CD4-positive, alpha-beta memory T cell (primary cell): ENCODE measurements at regions not wholly inside any gene's neighbourhood (a gene's known extent, or its start where the extent isn't known, plus 50 kb on each side); places are given as distances from the start of the nearest gene placed in this dataset.

Experiments
- CTCF ChIA-PET: fragments of 350-600 bp; sonication (Branson Sonifier 250); formaldehyde crosslinking; loops from one replicate; lab custom pipeline; 2021; ENCODE audit warnings: inconsistent platforms; ENCODE audit not compliant: partially characterized antibody; lab: Charles Lee
- POLR2A ChIA-PET: fragments of 350-600 bp; sonication (Branson Sonifier 250); formaldehyde crosslinking; loops from one replicate; lab custom pipeline; 2021; ENCODE audit not compliant: partially characterized antibody; lab: Charles Lee
- DNase-seq, 5 donors: peaks; one replicate each; pipeline versions ENCODE4 v3.0.0 to v3.0.0-alpha.2; 2020 to 2022; ENCODE audit warnings: mixed read lengths in 1 of 5
- H3K27ac ChIP-seq: one replicate; pipeline ENCODE4 v1.7.0; 2013; ENCODE audit warnings: low read depth, low read length
- H3K27me3 ChIP-seq: 2 replicates; pipeline ENCODE4 v1.7.0; 2013; ENCODE audit warnings: mild to moderate bottlenecking, low read length, moderate library complexity; ENCODE audit not compliant: insufficient read depth
- H3K36me3 ChIP-seq: 2 replicates; pipeline ENCODE4 v1.7.0; 2013; ENCODE audit warnings: mild to moderate bottlenecking, low read length, moderate library complexity; ENCODE audit not compliant: insufficient read depth
- H3K4me1 ChIP-seq: 2 replicates; pipeline ENCODE4 v1.7.0; 2013; ENCODE audit warnings: mild to moderate bottlenecking, low read length, moderate library complexity; ENCODE audit not compliant: insufficient read depth
- H3K4me3 ChIP-seq, 2 donors: one replicate each; pipeline ENCODE4 v1.7.0; 2013; ENCODE audit warnings: low read length in 2 of 2, mild to moderate bottlenecking in 1 of 2
- H3K9me3 ChIP-seq, 2 donors: one replicate each; pipeline ENCODE4 v1.7.0; 2013; ENCODE audit warnings: low read length in 2 of 2, control low read depth in 1 of 2; ENCODE audit not compliant: control insufficient read depth in 1 of 2
- H3K27ac Mint-ChIP-seq, 7 donors: one replicate each; pipeline ENCODE4 v1.8.0; 2020 to 2021; ENCODE audit warnings: mixed read lengths in 7 of 7, mild to moderate bottlenecking in 6 of 7, inconsistent platforms in 3 of 7, moderate library complexity in 3 of 7
- H3K27me3 Mint-ChIP-seq, 2 donors: one replicate each; pipeline ENCODE4 v1.8.0; 2020 to 2021; ENCODE audit warnings: mixed read lengths in 2 of 2
- H3K36me3 Mint-ChIP-seq, 2 donors: one replicate each; pipeline ENCODE4 v1.8.0; 2020 to 2021; ENCODE audit warnings: mixed read lengths in 2 of 2, inconsistent platforms in 1 of 2, mild to moderate bottlenecking in 1 of 2
- H3K4me1 Mint-ChIP-seq, 4 donors: one replicate each; pipeline ENCODE4 v1.8.0; 2020 to 2021; ENCODE audit warnings: mixed read lengths in 4 of 4, mild to moderate bottlenecking in 1 of 4
- H3K4me3 Mint-ChIP-seq, 8 donors: one replicate each; pipeline ENCODE4 v1.8.0; 2020 to 2021; ENCODE audit warnings: mixed read lengths in 8 of 8, mild to moderate bottlenecking in 7 of 8, moderate library complexity in 6 of 8, inconsistent platforms in 3 of 8
- H3K9me3 Mint-ChIP-seq, 8 donors: one replicate each; pipeline ENCODE4 v1.8.0; 2020 to 2021; ENCODE audit warnings: mixed read lengths in 8 of 8, mild to moderate bottlenecking in 5 of 8, inconsistent platforms in 3 of 8, moderate library complexity in 1 of 8
- intact Hi-C: fragments of 100-400 bp; cut with micrococcal nuclease; formaldehyde crosslinking; loops from one replicate; pipeline ENCODE4 v1.15.1; 2023

DNA sequence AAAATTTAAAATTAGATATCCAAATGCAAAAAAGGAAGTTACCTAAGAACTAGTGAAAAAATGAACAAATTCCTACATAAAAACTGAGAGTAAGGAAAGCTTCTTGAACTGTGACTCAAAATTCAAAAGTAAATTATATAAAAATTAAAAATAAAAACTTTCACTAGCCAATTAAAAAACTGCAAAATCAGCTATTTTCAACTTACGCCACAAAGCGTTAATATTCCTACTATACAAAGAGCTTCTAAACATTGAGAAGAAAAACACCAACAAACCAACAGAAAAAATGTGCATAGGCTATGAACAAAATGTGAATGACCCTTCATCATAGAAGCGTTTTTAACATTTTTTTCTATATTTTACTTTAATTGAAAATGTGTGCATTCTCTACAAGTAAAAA, 445.7 kb downstream of the CDH2 start:
- Mint-ChIP-seq H3K36me3 (no peaks in the 10 kb centered on the region), H3K27ac (no peak overlapping the region), H3K4me1 (no peaks in the 10 kb centered on the region), H3K27me3 (no peaks in the 10 kb centered on the region), H3K4me3 (no peak overlapping the region), H3K9me3 (peaks cover 3 to 26% (median 14%) of the 10 kb centered on the region in 8 donors)
- no peaks in the 10 kb centered on the region for H3K27me3 ChIP-seq
- peaks cover 0 to 9% of the 10 kb centered on the region in 2 donors for H3K9me3 ChIP-seq
- POLR2A ChIA-PET = no interaction called here
- H3K27ac ChIP-seq = no peak overlapping the region
- no peaks in the 10 kb centered on the region for H3K36me3 ChIP-seq
- H3K4me3 ChIP-seq = no peak overlapping the region
- CTCF ChIA-PET = no interaction called here
- intact Hi-C loops = no loop called here
- no peaks in the 10 kb centered on the region for H3K4me1 ChIP-seq
- no peak for DNase-seq

DNA sequence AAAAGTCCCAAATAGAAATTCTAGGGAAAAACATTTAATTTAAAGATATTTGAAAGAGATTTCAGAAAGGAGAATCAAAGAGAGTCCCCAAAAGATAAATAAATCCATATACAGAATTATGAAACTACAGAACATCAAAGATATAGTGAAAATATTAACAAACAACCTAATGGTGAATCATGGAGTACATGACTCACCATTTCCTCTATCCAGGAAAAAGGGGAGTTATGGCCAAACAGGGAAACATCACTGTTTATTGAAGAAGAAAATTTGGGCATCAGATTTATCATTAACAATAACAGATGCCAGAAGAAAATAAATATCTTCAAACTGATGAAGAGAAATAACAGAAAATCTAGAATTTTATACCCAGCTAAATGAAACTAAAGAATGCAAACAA, 448.3 kb downstream of the CDH2 start:
- H3K27ac Mint-ChIP-seq = no peak overlapping the region
- no peaks in the 10 kb centered on the region for H3K27me3 ChIP-seq
- no peak for DNase-seq
- intact Hi-C loops = no loop called here
- no peak overlapping the region for H3K27ac ChIP-seq
- peaks cover 0 to 9% of the 10 kb centered on the region in 2 donors for H3K9me3 ChIP-seq
- no peak overlapping the region for H3K4me3 ChIP-seq
- no peaks in the 10 kb centered on the region for H3K36me3 ChIP-seq
- H3K36me3 Mint-ChIP-seq = no peaks in the 10 kb centered on the region
- H3K4me1 ChIP-seq = no peaks in the 10 kb centered on the region
- POLR2A ChIA-PET = no interaction called here
- H3K27me3 Mint-ChIP-seq = no peaks in the 10 kb centered on the region
- H3K4me3 Mint-ChIP-seq = no peak overlapping the region
- H3K4me1 Mint-ChIP-seq = no peaks in the 10 kb centered on the region
- CTCF ChIA-PET = no interaction called here
- peaks cover 2 to 30% (median 15%) of the 10 kb centered on the region in 8 donors for H3K9me3 Mint-ChIP-seq

DNA sequence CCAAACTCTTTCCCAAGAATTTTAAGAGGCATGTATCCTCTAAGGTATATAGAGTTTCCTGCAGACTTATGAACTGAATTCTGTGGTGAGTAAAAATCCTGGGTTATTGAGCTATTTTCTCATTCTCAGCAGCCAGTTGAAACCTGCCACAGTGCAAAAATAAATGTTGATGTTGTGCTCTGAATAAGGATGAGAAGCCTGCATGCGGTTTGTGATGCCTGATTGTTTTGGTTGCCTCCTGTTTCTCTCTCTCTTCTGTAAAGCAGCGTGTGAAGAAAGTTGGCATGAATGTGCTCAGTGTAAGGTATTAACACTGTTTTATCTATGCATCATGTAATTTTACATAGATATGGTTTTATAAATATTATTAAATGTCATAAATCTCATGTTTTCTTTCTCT, 452.6 kb downstream of the CDH2 start:
- Mint-ChIP-seq H3K36me3 (no peaks in the 10 kb centered on the region), H3K9me3 (peaks cover 0 to 35% (median 16%) of the 10 kb centered on the region in 8 donors), H3K27ac (no peak overlapping the region), H3K4me3 (no peak overlapping the region), H3K27me3 (no peaks in the 10 kb centered on the region), H3K4me1 (no peaks in the 10 kb centered on the region)
- ChIA-PET POLR2A (no interaction called here), CTCF (no interaction called here)
- no peak for DNase-seq
- Histone ChIP-seq H3K4me3 (no peak overlapping the region), H3K27me3 (no peaks in the 10 kb centered on the region), H3K9me3 (peaks cover 0 to 6% of the 10 kb centered on the region in 2 donors), H3K4me1 (no peaks in the 10 kb centered on the region), H3K36me3 (no peaks in the 10 kb centered on the region), H3K27ac (no peak overlapping the region)
- intact Hi-C loops = no loop called here

DNA sequence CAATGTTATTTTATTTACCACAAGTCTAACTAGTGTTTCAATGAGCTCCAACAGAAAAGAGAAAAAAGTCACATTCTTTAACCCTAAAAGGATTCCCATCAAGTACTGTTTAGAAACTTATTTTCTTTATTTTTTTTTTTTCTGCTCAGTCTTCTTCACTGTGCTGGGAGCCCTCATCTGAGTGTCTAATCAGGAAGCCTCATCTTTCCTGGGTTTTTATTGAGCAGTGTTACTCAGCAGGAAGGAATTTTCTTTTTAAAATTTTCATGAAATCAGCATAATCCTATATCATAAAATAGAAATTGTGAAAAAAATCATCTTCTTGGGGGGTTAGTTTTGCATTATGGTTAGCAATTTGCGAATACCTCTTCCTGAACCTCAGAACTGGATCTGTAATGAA, 453.8 kb downstream of the CDH2 start:
- no peaks in the 10 kb centered on the region for H3K36me3 ChIP-seq
- Mint-ChIP-seq H3K4me1 (no peaks in the 10 kb centered on the region), H3K4me3 (no peak overlapping the region), H3K27me3 (no peaks in the 10 kb centered on the region), H3K27ac (no peak overlapping the region), H3K36me3 (no peaks in the 10 kb centered on the region), H3K9me3 (peaks cover 0 to 26% (median 14%) of the 10 kb centered on the region in 8 donors)
- no peak overlapping the region for H3K4me3 ChIP-seq
- no peaks in the 10 kb centered on the region for H3K27me3 ChIP-seq
- no peak overlapping the region for H3K27ac ChIP-seq
- no peaks in the 10 kb centered on the region for H3K4me1 ChIP-seq
- ChIA-PET POLR2A (no interaction called here), CTCF (no interaction called here)
- H3K9me3 ChIP-seq = peaks cover 0 to 6% of the 10 kb centered on the region in 2 donors
- DNase-seq = no peak
- intact Hi-C loops = no loop called here

DNA sequence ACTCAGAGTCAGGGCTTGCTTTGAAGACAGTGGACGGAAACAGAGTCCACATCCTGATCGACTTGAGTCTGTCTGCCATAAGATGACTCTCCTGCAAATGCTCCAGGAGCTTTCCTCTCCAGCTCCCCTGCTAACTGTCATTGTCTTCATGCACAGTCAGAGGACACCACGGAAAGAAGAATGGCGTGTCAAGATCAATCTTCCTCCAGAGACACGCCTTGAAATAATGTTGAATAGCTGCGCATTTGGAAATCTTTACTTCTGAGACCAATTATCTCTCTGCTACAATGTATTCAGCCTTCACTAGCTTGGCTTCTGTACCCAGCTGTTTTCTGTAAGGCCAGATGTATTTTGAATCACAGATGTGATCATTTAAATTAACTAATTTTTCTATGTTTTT, 457.2 kb downstream of the CDH2 start:
- Mint-ChIP-seq H3K36me3 (no peaks in the 10 kb centered on the region), H3K4me3 (no peak overlapping the region), H3K4me1 (no peaks in the 10 kb centered on the region), H3K9me3 (peaks cover 0 to 20% (median 14%) of the 10 kb centered on the region in 8 donors), H3K27me3 (no peaks in the 10 kb centered on the region), H3K27ac (no peak overlapping the region)
- ChIA-PET POLR2A (no interaction called here), CTCF (no interaction called here)
- no peak for DNase-seq
- Histone ChIP-seq H3K9me3 (peaks cover 0 to 14% of the 10 kb centered on the region in 2 donors), H3K27ac (no peak overlapping the region), H3K27me3 (no peaks in the 10 kb centered on the region), H3K4me3 (no peak overlapping the region), H3K4me1 (no peaks in the 10 kb centered on the region), H3K36me3 (no peaks in the 10 kb centered on the region)
- intact Hi-C loops = no loop called here

DNA sequence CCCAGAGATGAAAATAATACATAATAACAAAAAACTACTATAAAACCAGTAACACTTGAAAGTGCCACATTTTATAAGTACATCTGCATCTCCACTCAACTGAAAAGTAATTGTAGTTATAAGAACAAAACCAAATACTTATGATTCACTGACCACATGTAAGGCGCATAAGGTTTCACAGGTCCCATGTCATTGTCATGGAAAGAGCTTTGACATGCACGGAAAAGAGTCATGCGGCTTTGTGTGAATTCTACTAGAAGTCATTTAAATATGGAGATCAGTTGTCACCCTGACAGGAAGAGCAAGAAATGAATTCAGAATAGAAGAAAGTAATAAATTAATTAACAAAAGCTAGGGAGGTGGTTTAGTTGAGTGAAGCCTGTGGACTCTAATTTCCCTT, 459.1 kb downstream of the CDH2 start:
- H3K9me3 ChIP-seq = peaks cover 0 to 12% of the 10 kb centered on the region in 2 donors
- H3K4me1 ChIP-seq = no peaks in the 10 kb centered on the region
- intact Hi-C loops = no loop called here
- no peaks in the 10 kb centered on the region for H3K27me3 Mint-ChIP-seq
- no peak for DNase-seq
- no peak overlapping the region for H3K27ac ChIP-seq
- no peaks in the 10 kb centered on the region for H3K27me3 ChIP-seq
- H3K36me3 ChIP-seq = no peaks in the 10 kb centered on the region
- peaks cover 0 to 21% (median 13%) of the 10 kb centered on the region in 8 donors for H3K9me3 Mint-ChIP-seq
- no peak overlapping the region for H3K4me3 ChIP-seq
- ChIA-PET CTCF (no interaction called here), POLR2A (no interaction called here)
- no peaks in the 10 kb centered on the region for H3K36me3 Mint-ChIP-seq
- H3K4me3 Mint-ChIP-seq = no peak overlapping the region
- no peaks in the 10 kb centered on the region for H3K4me1 Mint-ChIP-seq
- H3K27ac Mint-ChIP-seq = no peak overlapping the region

DNA sequence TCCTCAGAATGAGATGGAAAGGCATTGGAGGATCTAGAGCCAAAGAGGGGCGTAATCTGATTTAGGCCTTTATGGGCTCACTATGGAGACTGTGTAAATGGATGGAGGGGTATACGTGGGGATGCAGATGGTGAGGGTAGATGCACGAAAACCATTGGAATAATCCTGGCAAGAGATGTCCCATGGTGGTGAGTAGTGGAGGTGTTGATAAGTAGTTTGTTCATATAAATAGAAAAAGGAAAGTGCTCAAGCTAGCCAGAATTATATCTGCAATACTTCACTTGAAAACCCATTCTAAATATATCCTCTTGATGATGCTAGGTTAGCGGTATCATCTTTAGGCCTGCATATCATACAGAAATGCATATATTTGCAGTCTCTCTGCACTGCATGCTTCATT, 459.7 kb downstream of the CDH2 start:
- H3K9me3 Mint-ChIP-seq = peaks cover 0 to 22% (median 14%) of the 10 kb centered on the region in 8 donors

DNA sequence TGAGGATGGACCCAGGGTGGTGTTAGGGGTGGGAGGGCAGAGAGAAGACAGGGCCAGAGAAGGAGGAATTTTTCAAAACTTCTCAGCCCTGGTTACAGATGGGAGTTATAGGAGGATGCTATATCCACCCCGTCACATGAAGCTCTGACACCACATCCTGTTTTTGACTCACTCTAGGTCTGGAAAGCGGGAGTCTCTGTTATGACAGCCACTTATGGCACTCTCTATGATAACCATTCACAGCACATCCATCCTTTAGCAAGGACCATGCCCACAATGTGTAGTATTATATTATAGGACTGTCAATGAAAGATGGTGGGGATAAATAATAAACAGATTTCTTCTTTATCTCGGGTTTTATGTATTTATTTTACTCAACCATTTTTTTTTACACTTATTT, 461.2 kb downstream of the CDH2 start:
- Histone ChIP-seq H3K27me3 (no peaks in the 10 kb centered on the region), H3K9me3 (peaks cover 0 to 12% of the 10 kb centered on the region in 2 donors), H3K4me1 (no peaks in the 10 kb centered on the region), H3K36me3 (no peaks in the 10 kb centered on the region), H3K4me3 (no peak overlapping the region), H3K27ac (no peak overlapping the region)
- no peak for DNase-seq
- H3K4me3 Mint-ChIP-seq = no peak overlapping the region
- CTCF ChIA-PET = no interaction called here
- H3K27ac Mint-ChIP-seq = no peak overlapping the region
- peaks cover 0 to 30% (median 15%) of the 10 kb centered on the region in 8 donors for H3K9me3 Mint-ChIP-seq
- POLR2A ChIA-PET = no interaction called here
- no peaks in the 10 kb centered on the region for H3K27me3 Mint-ChIP-seq
- intact Hi-C loops = no loop called here
- no peaks in the 10 kb centered on the region for H3K36me3 Mint-ChIP-seq
- H3K4me1 Mint-ChIP-seq = no peaks in the 10 kb centered on the region

More for the DNA sequence above, 459.7 kb downstream of the CDH2 start:
- H3K4me1 ChIP-seq = no peaks in the 10 kb centered on the region
- intact Hi-C loops = no loop called here
- Mint-ChIP-seq H3K4me3 (no peak overlapping the region), H3K27me3 (no peaks in the 10 kb centered on the region), H3K27ac (no peak overlapping the region), H3K4me1 (no peaks in the 10 kb centered on the region), H3K36me3 (no peaks in the 10 kb centered on the region)
- H3K4me3 ChIP-seq = no peak overlapping the region
- no peaks in the 10 kb centered on the region for H3K36me3 ChIP-seq
- ChIA-PET CTCF (no interaction called here), POLR2A (no interaction called here)
- H3K9me3 ChIP-seq = peaks cover 0 to 12% of the 10 kb centered on the region in 2 donors
- H3K27ac ChIP-seq = no peak overlapping the region
- DNase-seq = no peak
- H3K27me3 ChIP-seq = no peaks in the 10 kb centered on the region
